Adrenal gland (tissue), 5 donors: ENCODE measurements at regions not wholly inside any gene's neighbourhood (a gene's known extent, or its start where the extent isn't known, plus 50 kb on each side); places are given as distances from the start of the nearest gene placed in this dataset.

ENCODE experiments used
- CTCF ChIP-seq, 6 experiments: fragments of 450-650 bp in 4 of 6; fragments of 200-600 bp in 2 of 6; sonication (generic) in 1 of 6; IDR thresholded peaks; 1 replicate in 5 of 6; 2 replicates in 1 of 6; pipeline versions ENCODE4 v1.5.1 to v1.8.0; 2016 to 2021; ENCODE audit warnings: antibody characterized with exemption in 6 of 6, mild to moderate bottlenecking in 2 of 6, moderate library complexity in 1 of 6
- POLR2A ChIP-seq, 2 donors: fragments of 450-650 bp; IDR thresholded peaks; one replicate each; pipeline ENCODE4 v1.6.1; 2017; ENCODE audit warnings: antibody characterized with exemption in 2 of 2, mild to moderate bottlenecking in 2 of 2, moderate library complexity in 1 of 2
- donor health status: DM: no; HTN: no; CAD: no.

GRCh38 chrX:20720954-20721626, 454.4 kb upstream of the RPS6KA3 start:
- no peak for TF ChIP-seq CTCF (IDR thresholded peaks at IDR 0.05)
- TF ChIP-seq POLR2A (IDR thresholded peaks at IDR 0.05), result no peak
